GM18873 (cell line): ENCODE measurements at regions not wholly inside any gene's neighbourhood (a gene's known extent, or its start where the extent isn't known, plus 50 kb on each side); places are given as distances from the start of the nearest gene placed in this dataset.
A peak's percentile ranks its signal among the peaks of the same experiment; 100 is the strongest.
"Not testable (repeated sequence)": the region's sequence is repeated elsewhere in the genome, so short reads cannot be mapped to it uniquely, and the experiment has no call there.

Source experiments
- ATAC-seq: cut with Tn5 transposase; IDR thresholded peaks from one replicate; pipeline ENCODE4 v1.9.1; 2021; ENCODE audit warnings: mild to moderate bottlenecking, moderate library complexity, moderate number of reproducible peaks; ENCODE audit not compliant: unreplicated experiment, low FRiP score

DNA sequence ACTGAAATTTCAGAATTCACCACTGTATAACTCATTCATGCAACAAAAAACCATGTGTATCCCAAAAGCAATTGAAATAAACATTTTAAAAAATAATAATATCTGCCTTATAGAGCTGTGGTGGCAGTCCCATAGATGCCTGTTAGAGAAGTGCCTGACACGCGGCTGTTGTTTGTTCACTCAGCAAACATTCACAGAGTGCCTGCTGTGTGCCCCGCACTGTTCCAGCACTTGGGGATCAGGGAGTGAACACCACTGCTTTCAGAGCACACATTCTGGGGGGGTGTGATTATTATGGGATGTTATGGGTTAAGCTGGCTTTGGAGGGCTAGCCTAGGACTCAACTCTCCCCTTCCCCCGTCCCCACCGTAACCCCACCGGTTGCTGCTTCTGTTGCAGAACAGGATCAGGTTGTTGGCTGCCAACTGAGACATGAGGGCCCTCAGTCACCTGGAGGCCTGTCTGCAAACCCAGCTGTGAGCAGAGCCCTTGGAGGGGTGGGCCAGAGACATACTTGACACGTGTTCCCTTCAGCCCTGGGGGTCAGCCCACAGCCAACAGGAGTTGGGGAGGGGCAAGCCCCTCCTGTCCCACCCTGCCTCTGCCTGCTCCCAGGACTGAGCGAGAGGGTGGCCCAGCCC, 103.3 kb upstream of the CIBAR2 start:
- ATAC-seq = no peak

DNA sequence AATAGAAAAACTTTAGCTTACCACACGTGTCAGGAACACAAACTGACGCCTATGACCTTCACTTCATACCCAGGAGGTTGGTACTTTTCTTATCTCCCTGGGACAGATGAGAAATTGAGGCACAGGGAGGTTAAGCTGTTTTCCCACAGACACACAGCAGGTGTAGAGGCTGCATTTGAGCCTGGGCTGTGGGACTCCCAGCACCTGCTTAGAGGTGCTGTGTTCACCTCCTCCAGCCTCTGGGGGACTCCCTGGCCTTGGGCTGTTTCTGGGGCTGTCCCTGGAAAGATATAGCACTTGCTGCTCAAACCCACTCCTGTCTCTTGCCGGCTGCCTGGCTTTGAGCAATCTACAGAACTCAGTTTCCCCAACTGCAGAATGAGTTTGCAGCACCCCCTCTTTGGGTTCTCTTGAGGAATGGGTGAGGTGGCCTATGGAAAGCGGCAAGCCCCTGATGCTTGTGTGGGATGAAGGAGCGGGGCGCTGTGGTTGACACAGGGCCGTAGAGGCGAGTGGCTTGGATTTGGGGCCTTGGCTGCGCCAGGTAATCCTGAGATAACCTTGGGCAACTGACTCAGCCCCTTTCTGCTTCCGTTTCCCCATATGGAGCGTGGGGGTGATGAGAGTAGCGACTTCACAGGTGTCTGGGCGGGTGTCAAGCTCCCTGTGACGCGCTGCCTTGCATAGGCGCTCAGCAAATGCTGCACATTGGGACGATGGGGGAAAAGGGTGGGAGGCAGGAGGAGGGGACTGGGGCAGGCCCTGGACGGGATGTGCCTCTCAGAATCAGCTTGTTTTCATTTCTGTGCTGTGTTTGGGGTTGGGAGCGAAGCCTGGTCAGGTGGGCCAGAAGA, 104.5 kb upstream of the CIBAR2 start:
- ATAC-seq = no peak

DNA sequence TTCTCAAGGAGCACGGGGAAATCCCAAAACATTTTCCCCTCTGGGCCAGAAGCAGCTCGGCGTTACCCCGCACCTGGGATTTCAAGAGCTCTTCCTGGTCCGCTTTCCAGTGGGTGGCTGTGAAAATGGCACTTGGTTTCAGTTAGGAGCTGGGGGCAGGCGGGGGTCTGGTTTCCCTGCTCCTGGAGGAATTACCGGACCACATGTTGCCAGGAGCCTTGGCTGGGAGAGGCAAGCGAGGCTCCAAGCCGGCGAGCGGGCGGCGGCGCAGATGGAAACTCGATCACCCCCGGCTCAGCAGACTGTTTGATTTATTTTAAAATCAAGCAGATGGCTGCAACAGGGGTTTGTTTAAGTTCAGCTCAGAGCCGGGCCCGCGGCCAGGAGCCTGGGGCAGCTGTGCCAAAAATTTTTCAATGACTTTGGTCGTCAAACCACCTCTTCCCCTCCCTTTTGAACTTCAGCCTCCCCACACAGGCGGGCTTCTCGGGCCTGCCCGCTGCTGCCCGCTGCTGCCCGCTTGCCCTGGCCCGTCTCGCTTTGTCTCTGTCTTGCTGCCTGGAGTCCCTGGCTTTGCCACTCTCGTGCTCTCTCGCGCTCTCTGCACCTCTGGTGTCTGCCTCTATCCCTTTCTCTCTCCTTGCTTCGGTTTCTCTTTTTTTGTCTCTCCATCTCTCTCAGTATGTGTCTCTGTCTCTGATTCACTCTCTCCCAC, 108.0 kb upstream of the CIBAR2 start:
- ATAC-seq = no peak

DNA sequence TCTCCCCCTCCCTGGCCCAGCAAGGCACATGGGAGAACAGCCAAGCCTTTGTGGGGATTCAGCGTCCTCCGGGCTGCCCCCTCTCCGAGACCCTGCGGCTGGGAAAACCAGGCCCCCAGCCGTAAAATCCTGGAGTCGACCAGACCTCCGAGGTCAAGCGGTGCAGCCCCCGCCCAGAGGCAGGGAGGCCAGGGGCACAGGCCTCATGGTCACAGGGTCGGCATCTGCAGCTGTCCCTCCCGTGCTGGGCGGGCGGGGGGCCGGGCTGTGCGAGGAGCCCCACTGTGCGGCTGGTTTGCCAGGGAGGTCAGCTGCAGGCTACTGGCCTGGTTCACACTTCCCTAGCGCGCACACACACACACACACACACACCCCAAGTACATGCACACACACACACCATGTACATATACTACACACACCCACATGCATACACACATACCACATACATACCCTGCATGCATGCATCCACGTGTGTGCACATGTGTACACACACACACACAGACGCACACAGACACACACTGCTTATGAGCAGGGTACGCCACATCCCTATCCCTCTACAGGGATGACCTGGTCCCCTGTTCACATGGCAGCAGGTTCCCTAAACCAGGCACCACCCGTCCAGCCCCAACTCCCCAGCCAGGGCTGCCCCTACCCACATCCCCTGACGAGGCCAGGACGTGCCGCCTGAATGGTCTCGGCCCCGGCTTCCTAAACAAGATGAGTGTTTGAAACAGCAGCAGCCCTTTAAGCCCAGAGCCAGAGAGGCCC, 108.9 kb upstream of the CIBAR2 start:
- no peak for ATAC-seq

DNA sequence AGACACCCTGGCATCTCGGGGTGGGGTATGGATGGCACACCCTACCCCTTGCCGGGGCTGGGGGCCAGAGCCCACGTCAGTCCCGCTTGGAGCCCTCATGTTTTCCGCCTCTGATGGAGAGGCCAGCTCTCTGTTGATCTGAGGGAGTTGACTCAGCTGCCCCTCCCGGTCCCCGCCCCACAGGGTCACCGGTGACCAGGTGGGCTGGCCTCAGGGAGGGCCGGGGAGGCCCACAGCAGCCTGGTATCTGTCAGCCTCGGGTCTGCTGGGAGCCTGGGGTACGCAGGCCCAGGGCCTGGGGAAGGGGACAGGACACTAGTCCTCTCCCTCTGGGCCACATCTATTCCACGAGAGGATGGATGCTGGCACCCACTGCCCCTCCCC, 109.5 kb upstream of the CIBAR2 start:
- ATAC-seq = no peak

DNA sequence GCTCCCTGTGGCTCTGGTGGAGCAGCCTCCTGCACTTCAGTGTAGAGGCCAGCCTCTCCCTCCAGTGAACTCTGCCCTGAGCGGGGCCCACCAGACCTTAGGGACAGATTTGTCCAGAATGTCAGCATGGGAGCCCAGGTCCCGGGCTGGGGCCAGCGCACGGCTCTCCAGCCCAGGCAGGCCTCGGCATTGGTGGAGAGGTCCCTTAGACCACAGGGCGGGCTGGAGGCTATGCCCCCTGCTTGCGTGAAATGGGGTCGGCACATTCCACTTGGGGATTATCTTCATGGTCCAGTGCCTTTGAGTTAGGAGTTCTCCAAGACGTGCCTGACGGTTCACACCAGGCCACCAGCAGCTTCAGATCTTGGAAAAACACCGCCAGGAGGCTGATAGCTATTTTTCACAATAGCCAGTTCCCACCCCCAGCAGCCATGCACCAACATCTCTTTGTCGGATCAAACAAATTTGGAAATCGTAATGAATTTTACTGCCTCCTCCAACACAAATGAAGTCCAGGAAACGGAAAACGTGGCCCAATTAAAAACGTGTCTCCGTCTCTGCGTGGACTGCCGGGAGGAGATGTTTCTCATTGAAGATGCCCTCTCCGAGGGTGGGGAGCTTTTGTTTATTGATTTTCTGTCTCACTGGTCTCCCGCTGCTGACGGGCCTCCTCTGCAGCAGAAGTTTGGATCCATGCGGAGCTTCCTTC, 110.0 kb upstream of the CIBAR2 start:
- ATAC-seq = no peak

DNA sequence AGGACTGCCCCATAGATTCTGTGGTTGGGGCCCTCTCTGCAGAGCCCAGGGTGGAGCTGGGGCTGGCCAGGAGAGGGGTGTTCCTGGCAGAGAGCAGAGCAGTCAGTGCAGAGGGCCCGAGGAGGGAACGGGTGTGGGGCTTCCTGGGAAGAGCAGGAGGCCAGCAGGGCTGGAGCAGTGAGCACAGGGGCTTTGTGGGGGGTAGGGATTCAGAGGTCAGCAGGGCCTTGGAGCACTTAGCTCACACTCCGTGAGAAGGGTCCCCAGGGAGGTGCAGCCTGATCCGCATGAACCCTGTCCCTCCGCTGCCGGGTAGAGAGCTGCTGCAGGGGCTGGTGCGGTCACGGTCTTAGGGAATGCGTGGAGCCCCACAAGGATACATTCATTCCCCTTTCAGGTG, 113.0 kb upstream of the CIBAR2 start:
- ATAC-seq = no peak

DNA sequence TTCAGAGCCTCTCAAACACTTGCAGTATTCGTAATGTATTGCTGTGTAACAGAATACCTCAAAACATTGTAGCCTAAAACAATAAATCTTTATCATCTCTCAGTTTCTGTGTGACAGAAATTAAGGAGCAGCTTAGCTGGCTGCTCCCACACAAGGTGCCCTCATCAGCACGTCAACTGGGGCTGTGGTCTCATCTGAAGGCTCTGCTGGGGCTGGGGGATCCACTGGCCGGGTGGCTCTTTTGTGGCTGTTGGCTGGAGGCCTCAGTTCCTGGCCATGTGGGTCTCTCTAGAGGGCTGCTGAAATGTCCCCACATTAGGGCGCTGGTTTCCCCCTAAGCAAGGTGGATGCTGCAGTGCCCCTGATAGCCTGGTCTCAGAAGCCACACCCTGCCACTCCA, 113.4 kb upstream of the CIBAR2 start:
- ATAC-seq = no peak

DNA sequence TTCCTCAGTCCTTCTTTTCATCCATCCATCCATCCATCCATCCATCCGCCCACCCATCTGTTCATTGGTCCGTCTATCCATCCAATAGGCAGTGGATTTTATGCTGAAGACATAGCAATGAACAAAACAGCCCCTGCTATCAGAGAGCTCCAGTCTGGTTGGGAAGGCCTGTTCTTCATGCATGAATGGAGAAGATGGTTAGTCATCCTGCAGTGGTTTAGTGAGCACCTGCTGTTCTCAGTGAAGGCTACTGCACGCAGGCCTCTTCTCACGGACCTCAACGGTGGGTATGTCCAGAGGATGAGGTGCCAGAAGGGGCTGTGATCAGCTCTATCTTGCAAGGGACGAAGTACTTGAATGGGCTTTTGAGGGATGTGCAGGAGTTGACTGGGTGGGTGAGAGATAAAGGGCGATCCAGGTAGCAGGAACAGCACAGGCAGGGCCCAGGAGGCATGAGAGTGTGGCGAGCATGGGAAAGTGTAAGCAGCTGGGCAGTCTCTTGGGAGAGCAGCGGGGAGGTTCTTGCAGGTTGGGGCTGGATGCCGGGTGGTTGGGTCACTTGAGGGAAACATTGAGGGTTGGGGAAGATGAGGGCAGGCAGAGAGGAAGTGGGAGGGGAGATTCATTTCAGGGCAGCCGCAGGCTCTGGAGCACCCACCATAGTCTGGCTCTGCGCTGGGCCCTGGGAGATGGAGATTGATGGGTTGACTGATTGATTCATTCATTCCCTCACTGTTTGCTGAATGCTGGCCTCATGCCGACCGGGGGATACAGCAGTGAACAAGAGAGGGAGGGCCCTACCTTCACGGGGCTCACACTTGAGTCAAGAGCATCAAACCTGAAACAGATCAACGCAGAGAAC, 115.0 kb upstream of the CIBAR2 start:
- peak; percentile 71 for ATAC-seq

DNA sequence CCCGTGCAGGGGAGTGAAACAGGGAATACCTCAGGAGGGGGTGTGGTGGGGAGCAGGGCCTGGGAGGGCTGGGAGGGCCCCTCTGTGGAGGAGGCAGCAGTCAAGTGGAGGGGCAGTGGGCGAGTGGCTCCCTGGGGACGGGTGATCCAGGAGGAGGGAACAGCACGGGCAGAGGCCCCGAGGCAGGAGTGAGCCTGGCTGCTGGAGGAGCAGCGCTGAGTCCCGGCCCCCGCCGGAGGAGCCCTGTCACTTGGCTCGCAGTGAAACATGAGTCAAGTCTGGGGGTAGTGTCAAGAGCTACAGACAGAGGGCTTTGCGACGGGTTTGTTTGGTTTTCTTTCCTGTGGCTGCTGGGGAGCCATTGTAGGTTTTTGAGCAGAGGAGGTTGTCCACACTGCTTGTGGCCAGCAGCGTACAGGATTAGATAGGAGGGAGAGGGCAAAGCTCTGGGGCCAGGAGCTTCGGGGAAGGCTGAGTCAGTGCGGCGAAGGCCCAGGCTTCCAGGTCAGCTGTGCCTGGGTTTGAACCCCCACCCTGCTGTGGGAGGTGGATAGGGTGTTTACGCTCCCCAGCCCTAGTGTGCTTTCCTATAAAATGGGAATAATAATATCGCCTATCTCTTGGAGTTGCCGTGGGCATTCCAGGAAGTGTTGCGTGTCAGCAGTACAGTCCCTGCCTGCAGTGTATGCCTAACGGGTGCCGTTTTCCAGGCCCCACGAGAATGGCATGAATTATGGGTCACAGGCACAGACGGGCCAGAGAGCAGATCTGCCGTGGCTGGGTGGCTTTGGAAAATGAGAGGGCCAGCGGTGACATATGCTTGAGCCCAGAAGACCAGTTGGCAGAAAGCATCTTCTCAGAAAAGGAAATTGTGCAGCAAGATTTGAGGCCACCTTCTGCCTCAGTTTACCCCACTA, 115.9 kb upstream of the CIBAR2 start:
- ATAC-seq = no peak

DNA sequence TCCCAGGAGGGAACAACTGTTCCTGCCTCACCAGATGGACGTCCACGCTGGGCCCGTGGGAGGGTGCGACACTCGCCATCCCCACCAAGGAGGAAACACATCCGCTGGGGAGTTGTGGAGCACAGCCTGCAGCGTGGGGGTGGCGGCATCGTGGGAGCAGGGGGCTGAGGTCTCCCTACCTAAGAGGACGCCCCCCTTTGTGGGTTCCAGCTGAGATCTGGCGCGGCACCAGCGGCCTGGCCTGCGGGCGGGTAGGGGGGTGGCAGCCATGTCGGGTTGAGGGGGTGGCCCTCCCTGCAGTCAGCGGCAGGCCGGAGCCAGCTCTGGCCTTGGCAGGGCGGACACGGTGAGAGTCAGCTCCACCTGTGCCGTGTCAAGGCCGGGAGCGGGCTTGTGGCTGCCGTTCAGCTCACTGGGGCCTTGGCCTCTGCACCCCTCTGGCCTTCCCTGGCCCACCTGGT, 116.7 kb upstream of the CIBAR2 start:
- no peak for ATAC-seq

DNA sequence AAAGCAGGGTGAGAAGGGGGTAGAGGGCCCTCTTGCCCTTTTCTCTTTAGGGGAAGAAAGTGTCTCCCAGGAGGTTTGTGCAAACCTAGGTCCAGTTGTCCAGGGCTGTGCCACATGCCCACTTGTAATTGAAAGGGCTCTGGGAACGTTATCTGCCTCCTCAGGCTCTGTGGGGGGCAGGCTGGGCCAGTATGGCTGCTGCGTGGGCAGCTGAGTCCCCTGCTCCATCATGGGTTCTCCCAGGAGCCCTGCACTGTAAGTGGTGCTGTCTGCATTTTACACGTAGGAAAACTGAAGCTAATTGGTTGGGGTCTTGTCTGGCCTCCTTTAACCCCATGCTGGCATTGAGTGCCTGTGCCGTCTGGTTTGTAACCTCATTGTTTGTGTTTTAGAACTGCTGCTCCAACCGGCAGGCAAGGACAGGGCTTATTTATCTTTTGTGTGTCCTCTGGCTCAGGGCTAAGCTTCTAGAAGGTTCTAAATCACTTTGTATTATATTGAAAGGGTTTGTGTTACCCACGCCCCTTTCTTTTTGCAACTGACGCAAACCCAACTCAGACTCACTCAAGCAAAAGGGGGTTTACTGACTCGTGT, 117.7 kb upstream of the CIBAR2 start:
- no peak for ATAC-seq

DNA sequence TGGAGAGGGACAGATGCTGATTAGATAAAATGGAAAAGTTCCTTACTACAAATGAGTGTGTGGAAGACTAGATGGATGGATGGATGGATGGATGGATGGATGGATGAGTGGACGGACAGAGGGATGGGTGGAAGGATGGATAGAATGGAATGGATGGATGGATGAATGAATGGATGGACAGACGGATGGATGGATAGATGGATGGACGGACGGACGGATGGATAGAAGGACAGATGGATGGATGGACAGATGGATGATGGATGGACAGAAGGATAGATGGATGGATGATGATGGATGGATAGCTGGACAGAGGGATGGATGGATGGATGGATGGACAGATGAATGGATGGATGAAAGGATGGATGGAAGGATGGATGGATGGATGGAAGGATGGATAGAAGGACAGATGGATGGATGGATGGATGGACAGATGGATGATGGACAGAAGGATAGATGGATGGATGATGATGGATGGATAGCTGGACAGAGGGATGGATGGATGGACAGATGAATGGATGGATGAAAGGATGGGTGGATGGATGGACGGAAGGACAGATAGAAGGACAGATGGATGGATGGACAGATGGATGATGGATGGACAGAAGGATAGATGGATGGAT, 118.6 kb upstream of the CIBAR2 start:
- ATAC-seq = not testable (repeated sequence)

DNA sequence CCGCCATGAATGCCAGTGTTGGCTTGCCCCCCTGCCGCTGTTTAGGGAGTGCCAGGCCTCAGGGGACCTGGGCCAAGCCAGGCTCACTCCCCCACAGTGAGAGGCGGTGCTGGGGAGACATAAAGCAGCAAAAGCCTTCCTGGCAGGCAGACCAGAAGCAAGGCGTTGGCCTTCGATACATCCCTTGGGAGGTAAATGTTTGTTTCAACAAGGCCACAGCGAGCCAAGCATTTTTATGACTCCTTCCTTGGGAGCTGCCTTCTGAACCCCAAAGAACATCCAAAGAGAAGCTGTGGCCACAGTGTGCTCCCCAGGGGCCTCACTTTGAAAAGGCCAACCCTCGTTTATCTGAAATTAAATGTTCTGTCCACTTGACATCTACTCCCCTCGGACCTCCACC, 119.7 kb upstream of the CIBAR2 start:
- ATAC-seq = no peak

DNA sequence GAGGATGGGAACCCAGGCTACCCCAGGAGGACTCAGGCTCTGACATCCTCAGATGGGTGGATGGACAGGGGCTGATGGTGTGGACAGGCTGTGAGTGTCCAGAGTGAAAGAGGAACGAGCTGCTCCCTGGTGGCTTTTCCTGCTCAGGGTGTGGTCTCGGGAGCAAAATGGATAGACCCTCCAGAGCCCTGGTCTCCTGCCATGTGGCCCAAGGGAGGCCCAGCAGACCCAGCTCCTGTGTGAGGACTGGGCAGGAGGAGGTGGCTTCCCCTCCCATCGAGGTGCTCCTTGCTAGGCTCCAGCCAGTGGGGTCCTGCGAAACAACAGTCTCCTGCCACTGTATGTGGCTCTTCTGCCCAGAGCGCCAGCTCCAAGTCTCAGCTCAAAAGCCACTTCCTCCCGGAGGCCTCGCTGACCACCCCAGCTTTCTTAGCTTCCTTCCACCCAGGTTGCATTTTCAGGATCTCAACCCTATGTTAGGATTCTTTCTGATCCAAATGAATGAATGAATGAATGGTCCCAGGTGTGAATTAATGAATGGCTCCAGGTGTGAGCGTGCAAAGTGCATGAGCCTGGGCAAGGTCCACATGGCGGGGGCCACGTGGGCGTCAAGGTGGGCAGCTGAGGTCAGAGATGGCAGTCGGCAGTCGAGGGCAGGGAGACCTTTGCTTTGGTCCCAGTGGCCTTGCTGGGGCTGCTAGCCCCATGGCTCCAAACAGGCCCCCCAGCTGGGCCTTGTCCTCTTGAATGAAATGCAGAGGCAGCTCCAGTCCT, 120.3 kb upstream of the CIBAR2 start:
- no peak for ATAC-seq

DNA sequence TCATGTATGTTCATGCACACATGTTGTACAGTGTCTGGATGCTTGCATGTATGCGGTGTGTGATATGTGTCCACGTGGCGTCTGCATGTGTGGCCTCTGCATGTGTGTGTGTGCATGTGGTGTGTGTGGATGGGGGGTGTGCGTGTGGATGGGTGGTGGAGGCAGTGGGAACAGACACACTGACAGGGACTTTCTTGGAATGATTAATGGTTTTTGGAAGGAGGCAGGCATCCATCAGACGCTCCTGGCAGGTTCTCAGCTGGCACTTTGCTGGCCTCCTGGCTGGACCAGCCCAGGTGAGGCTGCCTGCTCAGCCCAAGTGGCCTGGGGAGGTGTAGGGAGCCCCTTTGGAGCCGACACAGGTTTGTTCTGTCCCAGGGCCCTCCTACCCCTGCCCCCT, 121.2 kb upstream of the CIBAR2 start:
- no peak for ATAC-seq
